GM12891 (cell line): ENCODE measurements at regions not wholly inside any gene's neighbourhood (a gene's known extent, or its start where the extent isn't known, plus 50 kb on each side); places are given as distances from the start of the nearest gene placed in this dataset.

Experiments
- POLR2A ChIP-seq: IDR thresholded peaks from 2 replicates; pipeline ENCODE4 v1.6.1; 2011; ENCODE audit warnings: low read depth, low read length, control low read depth
- POLR2AphosphoS5 ChIP-seq: IDR thresholded peaks from 2 replicates; pipeline ENCODE4 v1.6.1; 2011; ENCODE audit warnings: low read depth, low read length, control low read depth
- POU2F2 ChIP-seq: IDR thresholded peaks from 2 replicates; pipeline ENCODE4 v1.6.1; 2011; ENCODE audit warnings: low read depth, mild to moderate bottlenecking, control low read depth, low read length, moderate library complexity
- SPI1 ChIP-seq: IDR thresholded peaks from 2 replicates; pipeline ENCODE4 v1.6.1; 2011; ENCODE audit warnings: low read depth, low read length, control low read depth
- TAF1 ChIP-seq: IDR thresholded peaks from 2 replicates; pipeline ENCODE4 v1.6.1; 2011; ENCODE audit warnings: low read depth, low read length, control low read depth

DNA sequence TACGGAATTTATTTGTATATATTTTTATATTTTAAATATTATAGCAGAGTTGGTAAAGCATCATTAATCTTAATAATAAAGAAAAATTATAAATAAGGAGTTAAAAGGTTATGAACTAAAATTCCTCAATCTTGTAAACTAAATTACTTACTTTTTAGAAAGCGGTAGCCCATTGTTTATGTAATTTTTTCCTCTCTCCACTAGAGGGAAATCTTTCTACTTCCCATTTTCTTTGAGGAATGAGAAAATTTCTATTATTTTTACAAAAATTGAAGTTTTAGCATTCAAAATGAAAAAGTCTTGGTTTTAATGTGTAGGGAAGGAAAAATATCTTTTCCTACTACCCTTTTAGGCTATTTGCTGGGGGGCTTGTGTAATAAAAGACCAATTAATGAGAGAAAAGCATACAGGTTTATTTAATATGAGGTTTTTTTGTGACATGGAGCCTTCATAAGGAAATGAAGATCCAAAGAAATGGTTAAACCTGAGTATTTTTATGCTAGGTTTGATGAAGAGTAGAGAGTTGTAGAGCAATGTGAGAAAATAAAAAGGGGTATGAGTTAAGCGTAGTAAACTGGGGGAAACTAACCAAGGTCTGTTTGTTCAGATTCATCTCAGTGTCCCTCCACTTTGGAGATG lies 68.7 kb upstream of the ADAD1 start:
- TF ChIP-seq POLR2A: no peak
- TF ChIP-seq TAF1: no peak
- TF ChIP-seq POLR2AphosphoS5: no peak
- no peak for TF ChIP-seq SPI1
- TF ChIP-seq POU2F2: no peak
